ENCODE measurements at regions not wholly inside any gene's neighbourhood (a gene's known extent, or its start where the extent isn't known, plus 50 kb on each side); places are given as distances from the start of the nearest gene placed in this dataset.
"Not testable (repeated sequence)": the region's sequence is repeated elsewhere in the genome, so short reads cannot be mapped to it uniquely, and the experiment has no call there.

DNA sequence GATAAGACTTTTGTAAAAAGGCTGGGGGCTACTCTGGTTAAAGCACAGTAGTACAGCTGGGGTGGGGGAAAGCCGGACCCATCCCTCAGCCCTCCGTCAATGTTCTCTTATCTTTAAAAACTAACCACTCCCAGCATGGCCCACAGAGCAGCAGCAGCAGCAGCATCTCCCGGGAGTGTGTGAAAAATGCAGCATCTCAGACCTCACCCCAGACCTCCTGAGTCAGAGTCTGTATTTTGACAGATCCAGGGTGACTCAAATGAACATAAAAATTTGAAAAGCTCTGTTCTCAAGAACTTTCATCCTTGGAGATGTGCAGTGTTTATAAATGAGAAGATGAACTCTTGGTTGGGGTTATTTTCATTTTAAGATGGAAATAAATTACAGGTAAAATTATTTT, 277.7 kb upstream of the ECI2 start:
- DNase-seq (ENCODE audit: low read depth): no peak
- no peak overlapping the region for H3K4me3 ChIP-seq (ENCODE audit: low read depth, low read length)
- no peak for TF ChIP-seq CTCF (IDR thresholded peaks at IDR 0.05; ENCODE audit: insufficient read depth, low read depth, low read length, missing control alignments)

DNA sequence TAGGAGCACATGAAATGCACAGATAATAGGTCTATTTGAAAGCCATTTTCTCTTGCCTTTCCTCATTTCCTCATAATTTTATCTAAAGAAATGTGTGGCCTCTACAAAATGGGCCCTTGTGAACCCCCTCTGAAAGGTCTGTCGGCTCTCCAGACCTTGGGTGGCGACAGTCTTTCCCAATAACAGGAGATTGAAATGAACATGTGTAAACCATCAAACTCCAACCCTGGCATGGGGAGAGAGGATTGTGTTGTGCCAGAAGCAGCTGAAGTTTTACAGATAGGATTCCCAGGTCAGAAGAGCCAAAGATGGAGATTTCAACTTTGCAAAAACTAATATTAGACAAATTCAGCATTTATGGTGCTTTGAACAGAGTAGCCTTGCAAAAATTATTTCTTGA, 277.1 kb upstream of the ECI2 start:
- no peak overlapping the region for H3K4me3 ChIP-seq (ENCODE audit: low read depth, low read length)
- DNase-seq (ENCODE audit: low read depth): no peak
- TF ChIP-seq CTCF (IDR thresholded peaks at IDR 0.05; ENCODE audit: insufficient read depth, low read depth, low read length, missing control alignments): no peak

DNA sequence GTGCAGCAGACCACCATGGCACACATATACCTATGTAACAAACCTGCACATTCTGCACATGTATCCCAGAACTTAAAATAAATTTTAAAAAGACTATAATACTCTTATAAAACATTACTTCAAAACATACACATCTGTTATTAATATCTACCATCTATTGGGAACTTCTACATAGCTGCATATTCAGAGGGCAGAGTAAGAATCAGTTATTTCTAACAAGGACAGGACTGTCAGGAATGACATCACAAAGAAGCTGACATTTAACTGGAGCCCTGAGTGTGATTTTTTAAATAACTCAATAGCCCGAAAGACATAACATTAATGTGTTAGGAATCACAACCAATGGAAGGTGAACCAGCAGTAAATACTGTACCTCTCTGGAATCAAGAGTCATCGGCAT, 276.7 kb upstream of the ECI2 start:
- no peak overlapping the region for H3K4me3 ChIP-seq (ENCODE audit: low read depth, low read length)
- no peak for TF ChIP-seq CTCF (IDR thresholded peaks at IDR 0.05; ENCODE audit: insufficient read depth, low read depth, low read length, missing control alignments)
- no peak for DNase-seq (ENCODE audit: low read depth)

DNA sequence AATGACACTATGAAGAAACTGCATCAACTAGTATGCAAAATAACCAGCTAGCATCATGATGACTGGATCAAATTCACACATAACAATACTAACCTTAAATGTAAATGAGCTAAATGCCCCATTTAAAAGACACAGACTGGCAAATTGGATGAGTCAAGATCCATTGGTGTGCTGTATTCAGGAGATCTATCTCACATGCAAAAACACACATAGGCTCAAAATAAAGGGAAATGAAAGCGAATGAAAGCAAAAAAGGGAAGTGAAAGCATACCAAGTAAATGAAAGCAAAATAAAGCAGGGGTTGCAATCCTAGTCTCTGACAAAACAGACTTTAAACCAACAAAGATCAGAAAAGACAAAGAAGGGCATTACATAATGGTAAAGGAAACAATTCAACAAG, 272.3 kb upstream of the ECI2 start:
- peak; percentile 76 for DNase-seq (ENCODE audit: low read depth)
- H3K4me3 ChIP-seq (ENCODE audit: low read depth, low read length): not testable (repeated sequence)

GRCh38 chr6:4405621-4406212, 270.3 kb upstream of the ECI2 start:
- no peak for TF ChIP-seq CTCF (IDR thresholded peaks at IDR 0.05; ENCODE audit: insufficient read depth, low read depth, low read length, missing control alignments)
- DNase-seq (ENCODE audit: low read depth): no peak
- H3K4me3 ChIP-seq (ENCODE audit: low read depth, low read length): no peak overlapping the region

DNA sequence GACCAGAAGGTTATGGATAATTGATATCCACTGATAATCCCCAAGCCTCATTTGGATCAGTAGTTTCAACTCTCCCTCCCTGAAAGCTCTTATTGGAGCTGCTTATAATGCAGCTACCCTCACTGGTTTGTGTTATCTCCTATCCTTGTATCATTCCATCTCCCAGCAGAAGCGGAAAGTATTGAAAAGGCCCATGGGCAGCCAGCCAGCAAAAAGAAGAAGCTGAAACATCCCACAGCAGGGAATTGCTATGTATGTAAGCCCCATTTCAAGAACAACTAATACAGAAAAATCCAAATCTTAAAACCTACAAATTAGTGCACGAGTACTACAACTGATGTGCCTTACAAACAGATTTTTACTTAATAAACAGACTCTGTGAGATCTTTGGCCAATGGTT, 269.0 kb upstream of the ECI2 start:
- TF ChIP-seq CTCF (IDR thresholded peaks at IDR 0.05; ENCODE audit: insufficient read depth, low read depth, low read length, missing control alignments): no peak
- H3K4me3 ChIP-seq (ENCODE audit: low read depth, low read length): no peak overlapping the region
- DNase-seq (ENCODE audit: low read depth): no peak

GRCh38 chr6:4403828-4404227, 268.5 kb upstream of the ECI2 start:
- no peak for TF ChIP-seq CTCF (IDR thresholded peaks at IDR 0.05; ENCODE audit: insufficient read depth, low read depth, low read length, missing control alignments)
- DNase-seq (ENCODE audit: low read depth): no peak
- H3K4me3 ChIP-seq (ENCODE audit: low read depth, low read length): no peak overlapping the region

Measured in GM12865 (cell line).